Neural progenitor cell (in vitro differentiated cells): ENCODE measurements at regions not wholly inside any gene's neighbourhood (a gene's known extent, or its start where the extent isn't known, plus 50 kb on each side); places are given as distances from the start of the nearest gene placed in this dataset.

Experiments
- DNase-seq: peaks from one replicate; pipeline ENCODE4 v3.0.0-alpha.2; 2016; ENCODE audit warnings: low spot score
- H2AFZ ChIP-seq: fragments of 200-600 bp; sonication (generic); replicated peaks from 2 replicates; pipeline ENCODE4 v1.6.1; 2016; ENCODE audit warnings: antibody characterized with exemption
- H3F3A ChIP-seq: fragments of 200-600 bp; sonication (generic); 2 replicates; pipeline ENCODE4 v1.6.1; 2016; ENCODE audit warnings: antibody characterized with exemption, low read depth
- H3K27ac ChIP-seq: fragments of 200-600 bp; sonication (generic); 2 replicates; pipeline ENCODE4 v1.5.1; 2016; ENCODE audit warnings: mild to moderate bottlenecking
- H3K27me3 ChIP-seq: fragments of 200-600 bp; sonication (generic); 2 replicates; pipeline ENCODE4 v1.6.1; 2016; ENCODE audit warnings: mild to moderate bottlenecking, moderate library complexity
- H3K36me3 ChIP-seq: fragments of 200-600 bp; sonication (generic); 2 replicates; pipeline ENCODE4 v1.5.1; 2016
- H3K4me1 ChIP-seq: fragments of 200-600 bp; sonication (generic); 2 replicates; pipeline ENCODE4 v1.6.1; 2016; ENCODE audit warnings: mixed run types
- H3K4me2 ChIP-seq: fragments of 200-600 bp; sonication (generic); 2 replicates; pipeline ENCODE4 v1.6.1; 2016
- H3K4me3 ChIP-seq: fragments of 200-600 bp; sonication (generic); 2 replicates; pipeline ENCODE4 v1.5.1; 2016
- H3K79me2 ChIP-seq: fragments of 200-600 bp; sonication (generic); 2 replicates; pipeline ENCODE4 v1.6.1; 2016; ENCODE audit warnings: low read depth
- H3K9ac ChIP-seq: fragments of 200-600 bp; sonication (generic); 2 replicates; pipeline ENCODE4 v1.6.1; 2016
- H3K9me3 ChIP-seq: fragments of 200-600 bp; sonication (generic); 2 replicates; pipeline ENCODE4 v1.5.1; 2016; ENCODE audit warnings: low read depth
- H4K20me1 ChIP-seq: fragments of 200-600 bp; sonication (generic); 2 replicates; pipeline ENCODE4 v1.6.1; 2016; ENCODE audit warnings: low read depth
- H3K27ac Mint-ChIP-seq: 3 replicates; pipeline ENCODE4 v1.8.0; 2021; ENCODE audit warnings: mixed read lengths
- H3K27me3 Mint-ChIP-seq: 2 replicates; pipeline ENCODE4 v1.8.0; 2022; ENCODE audit warnings: low read depth, mild to moderate bottlenecking, inconsistent platforms, moderate library complexity, mixed read lengths; ENCODE audit not compliant: insufficient read depth
- H3K36me3 Mint-ChIP-seq: 3 replicates; pipeline ENCODE4 v1.8.0; 2021; ENCODE audit warnings: mixed read lengths
- H3K4me1 Mint-ChIP-seq: 3 replicates; pipeline ENCODE4 v1.8.0; 2021; ENCODE audit warnings: mixed read lengths
- H3K4me3 Mint-ChIP-seq: 3 replicates; pipeline ENCODE4 v1.8.0; 2021; ENCODE audit warnings: mild to moderate bottlenecking, moderate library complexity, mixed read lengths
- H3K9me3 Mint-ChIP-seq: 3 replicates; pipeline ENCODE4 v1.8.0; 2020; ENCODE audit warnings: mixed read lengths
- EZH2 ChIP-seq: fragments of 200-600 bp; sonication (generic); IDR thresholded peaks from 2 replicates; pipeline ENCODE4 v1.6.1; 2017; ENCODE audit warnings: antibody characterized with exemption, mild to moderate bottlenecking, moderate library complexity
- EZH2phosphoT487 ChIP-seq: fragments of 200-600 bp; sonication (generic); IDR thresholded peaks from 2 replicates; pipeline ENCODE4 v1.6.1; 2017; ENCODE audit warnings: antibody characterized with exemption
- TF ChIP-seq, protein P1 (sequence below): fragments of 200-600 bp; sonication (generic); IDR thresholded peaks from 2 replicates; pipeline ENCODE4 v1.5.1; 2017; ENCODE audit warnings: antibody characterized with exemption, mild to moderate bottlenecking

- H3K36me3 ChIP-seq, result no peaks in the 10 kb centered on the region
- no peak overlapping the region for H3K4me2 ChIP-seq
- Mint-ChIP-seq H3K4me1 (peaks cover 2% of the 10 kb centered on the region), H3K27me3 (no peaks in the 10 kb centered on the region), H3K4me3 (no peak overlapping the region), H3K27ac (no peak overlapping the region), H3K9me3 (no peaks in the 10 kb centered on the region), H3K36me3 (no peaks in the 10 kb centered on the region)
- no peaks in the 10 kb centered on the region for H3K27me3 ChIP-seq
- H3K9me3 ChIP-seq, result no peaks in the 10 kb centered on the region
- DNase-seq, result no peak
- TF ChIP-seq, protein P1, sequence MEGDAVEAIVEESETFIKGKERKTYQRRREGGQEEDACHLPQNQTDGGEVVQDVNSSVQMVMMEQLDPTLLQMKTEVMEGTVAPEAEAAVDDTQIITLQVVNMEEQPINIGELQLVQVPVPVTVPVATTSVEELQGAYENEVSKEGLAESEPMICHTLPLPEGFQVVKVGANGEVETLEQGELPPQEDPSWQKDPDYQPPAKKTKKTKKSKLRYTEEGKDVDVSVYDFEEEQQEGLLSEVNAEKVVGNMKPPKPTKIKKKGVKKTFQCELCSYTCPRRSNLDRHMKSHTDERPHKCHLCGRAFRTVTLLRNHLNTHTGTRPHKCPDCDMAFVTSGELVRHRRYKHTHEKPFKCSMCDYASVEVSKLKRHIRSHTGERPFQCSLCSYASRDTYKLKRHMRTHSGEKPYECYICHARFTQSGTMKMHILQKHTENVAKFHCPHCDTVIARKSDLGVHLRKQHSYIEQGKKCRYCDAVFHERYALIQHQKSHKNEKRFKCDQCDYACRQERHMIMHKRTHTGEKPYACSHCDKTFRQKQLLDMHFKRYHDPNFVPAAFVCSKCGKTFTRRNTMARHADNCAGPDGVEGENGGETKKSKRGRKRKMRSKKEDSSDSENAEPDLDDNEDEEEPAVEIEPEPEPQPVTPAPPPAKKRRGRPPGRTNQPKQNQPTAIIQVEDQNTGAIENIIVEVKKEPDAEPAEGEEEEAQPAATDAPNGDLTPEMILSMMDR, result no peak
- TF ChIP-seq EZH2phosphoT487, result no peak
- H3F3A ChIP-seq, result no peaks in the 10 kb centered on the region
- no peak overlapping the region for H3K4me3 ChIP-seq
- H3K4me1 ChIP-seq, result no peaks in the 10 kb centered on the region
- H4K20me1 ChIP-seq, result no peaks in the 10 kb centered on the region
- H3K9ac ChIP-seq, result no peak overlapping the region
- H3K79me2 ChIP-seq, result no peaks in the 10 kb centered on the region
- H3K27ac ChIP-seq, result no peak overlapping the region
- H2AFZ ChIP-seq, result no peak overlapping the region
Observed at GRCh38 chr7:53470336-53470970, 435.0 kb downstream of the POM121L12 start.

GRCh38 chr7:53473371-53473770 is 437.9 kb downstream of the POM121L12 start:
- H3K4me3 ChIP-seq, result no peak overlapping the region
- no peak overlapping the region for H2AFZ ChIP-seq

GRCh38 chr7:53475776-53476175 is 440.3 kb downstream of the POM121L12 start:
- Histone ChIP-seq H3K4me3 (no peak overlapping the region), H3K27me3 (no peaks in the 10 kb centered on the region), H2AFZ (no peak overlapping the region), H3K79me2 (no peaks in the 10 kb centered on the region), H4K20me1 (no peaks in the 10 kb centered on the region), H3F3A (no peaks in the 10 kb centered on the region), H3K27ac (no peak overlapping the region), H3K4me1 (peaks cover 12% of the 10 kb centered on the region), H3K9me3 (no peaks in the 10 kb centered on the region), H3K9ac (no peak overlapping the region), H3K4me2 (no peak overlapping the region), H3K36me3 (no peaks in the 10 kb centered on the region)
- no peaks in the 10 kb centered on the region for H3K9me3 Mint-ChIP-seq
- DNase-seq, result no peak
- no peak overlapping the region for H3K27ac Mint-ChIP-seq
- H3K27me3 Mint-ChIP-seq, result no peaks in the 10 kb centered on the region
- H3K36me3 Mint-ChIP-seq, result no peaks in the 10 kb centered on the region
- TF ChIP-seq EZH2, result no peak
- TF ChIP-seq, protein P1, result no peak
- no peak for TF ChIP-seq EZH2phosphoT487
- peaks cover 5% of the 10 kb centered on the region for H3K4me1 Mint-ChIP-seq
- H3K4me3 Mint-ChIP-seq, result no peak overlapping the region

More at GRCh38 chr7:53473371-53473770, 437.9 kb downstream of the POM121L12 start:
- no peaks in the 10 kb centered on the region for H3K36me3 Mint-ChIP-seq
- no peaks in the 10 kb centered on the region for H3K27me3 Mint-ChIP-seq
- H3K4me1 Mint-ChIP-seq, result peaks cover 5% of the 10 kb centered on the region
- H3K4me3 Mint-ChIP-seq, result no peak overlapping the region
- no peak for DNase-seq
- Histone ChIP-seq H3K27ac (no peak overlapping the region), H3F3A (no peaks in the 10 kb centered on the region), H3K9me3 (no peaks in the 10 kb centered on the region), H4K20me1 (no peaks in the 10 kb centered on the region), H3K79me2 (no peaks in the 10 kb centered on the region), H3K27me3 (no peaks in the 10 kb centered on the region), H3K4me2 (no peak overlapping the region), H3K36me3 (no peaks in the 10 kb centered on the region), H3K9ac (no peak overlapping the region), H3K4me1 (peaks cover 7% of the 10 kb centered on the region)
- no peak overlapping the region for H3K27ac Mint-ChIP-seq
- TF ChIP-seq EZH2, result no peak
- no peak for TF ChIP-seq EZH2phosphoT487
- TF ChIP-seq, protein P1, result no peak
- H3K9me3 Mint-ChIP-seq, result no peaks in the 10 kb centered on the region
